ENCODE measurements at regions not wholly inside any gene's neighbourhood (a gene's known extent, or its start where the extent isn't known, plus 50 kb on each side); places are given as distances from the start of the nearest gene placed in this dataset.

GRCh38 chr15:91620229-91620628, 233.3 kb upstream of the SLCO3A1 start:
- no peaks in the 10 kb centered on the region for H3K27me3 Mint-ChIP-seq (ENCODE audit: unreplicated experiment)
- CTCF ChIA-PET: interaction anchor here (0.6 kb wide), 1 partner anchor 286 kb away, joined by 5 read pairs; no protein-coding TSS in a partner anchor
- BruUV-seq (replicated peaks): no TSS peak
- intact Hi-C loops (cut with micrococcal nuclease; ENCODE audit: unreplicated experiment): no loop called here
- no peak overlapping the region for H3K27ac Mint-ChIP-seq (ENCODE audit: unreplicated experiment)
- no peaks in the 10 kb centered on the region for H3K36me3 Mint-ChIP-seq (ENCODE audit: insufficient read depth, unreplicated experiment)
- H3K9me3 Mint-ChIP-seq (ENCODE audit: low read depth, unreplicated experiment): peaks cover 2% of the 10 kb centered on the region
- no peak for TF ChIP-seq CTCF (IDR thresholded peaks at IDR 0.05; ENCODE audit: unreplicated experiment)
- no peak overlapping the region for H3K4me3 Mint-ChIP-seq (ENCODE audit: low read depth, unreplicated experiment)
- DNase-seq: no peak
- no peaks in the 10 kb centered on the region for H3K4me1 Mint-ChIP-seq (ENCODE audit: low read depth, unreplicated experiment)

GRCh38 chr15:91622235-91622634, 231.3 kb upstream of the SLCO3A1 start:
- CTCF ChIA-PET: no interaction called here
- no peaks in the 10 kb centered on the region for H3K36me3 Mint-ChIP-seq (ENCODE audit: insufficient read depth, unreplicated experiment)
- TF ChIP-seq CTCF (IDR thresholded peaks at IDR 0.05; ENCODE audit: unreplicated experiment): no peak
- no peak for DNase-seq
- intact Hi-C loops (cut with micrococcal nuclease; ENCODE audit: unreplicated experiment): no loop called here
- no TSS peak for BruUV-seq (replicated peaks)
- H3K9me3 Mint-ChIP-seq (ENCODE audit: low read depth, unreplicated experiment): no peaks in the 10 kb centered on the region
- H3K27me3 Mint-ChIP-seq (ENCODE audit: unreplicated experiment): no peaks in the 10 kb centered on the region
- no peak overlapping the region for H3K4me3 Mint-ChIP-seq (ENCODE audit: low read depth, unreplicated experiment)
- H3K4me1 Mint-ChIP-seq (ENCODE audit: low read depth, unreplicated experiment): no peaks in the 10 kb centered on the region
- H3K27ac Mint-ChIP-seq (ENCODE audit: unreplicated experiment): no peak overlapping the region

- H3K36me3 Mint-ChIP-seq (ENCODE audit: insufficient read depth, unreplicated experiment): no peaks in the 10 kb centered on the region
- no peak overlapping the region for H3K27ac Mint-ChIP-seq (ENCODE audit: unreplicated experiment)
- no peak for TF ChIP-seq CTCF (IDR thresholded peaks at IDR 0.05; ENCODE audit: unreplicated experiment)
- intact Hi-C loops (cut with micrococcal nuclease; ENCODE audit: unreplicated experiment): no loop called here
- DNase-seq: no peak
- BruUV-seq (replicated peaks): no TSS peak
- no peaks in the 10 kb centered on the region for H3K9me3 Mint-ChIP-seq (ENCODE audit: low read depth, unreplicated experiment)
- no peak overlapping the region for H3K4me3 Mint-ChIP-seq (ENCODE audit: low read depth, unreplicated experiment)
- H3K27me3 Mint-ChIP-seq (ENCODE audit: unreplicated experiment): no peaks in the 10 kb centered on the region
- CTCF ChIA-PET: no interaction called here
- no peaks in the 10 kb centered on the region for H3K4me1 Mint-ChIP-seq (ENCODE audit: low read depth, unreplicated experiment)
Observed at GRCh38 chr15:91622711-91623342, 230.7 kb upstream of the SLCO3A1 start.

GRCh38 chr15:91624353-91624968, 229.0 kb upstream of the SLCO3A1 start:
- intact Hi-C loops (cut with micrococcal nuclease; ENCODE audit: unreplicated experiment): no loop called here
- CTCF ChIA-PET: interaction anchor here (0.6 kb wide), 1 partner anchor 910 kb away, joined by 7 read pairs; no protein-coding TSS in a partner anchor
- Mint-ChIP-seq H3K27ac (ENCODE audit: unreplicated experiment) (no peak overlapping the region), H3K4me1 (ENCODE audit: low read depth, unreplicated experiment) (no peaks in the 10 kb centered on the region), H3K27me3 (ENCODE audit: unreplicated experiment) (no peaks in the 10 kb centered on the region), H3K4me3 (ENCODE audit: low read depth, unreplicated experiment) (no peak overlapping the region), H3K9me3 (ENCODE audit: low read depth, unreplicated experiment) (no peaks in the 10 kb centered on the region), H3K36me3 (ENCODE audit: insufficient read depth, unreplicated experiment) (no peaks in the 10 kb centered on the region)
- no TSS peak for BruUV-seq (replicated peaks)
- no peak for TF ChIP-seq CTCF (IDR thresholded peaks at IDR 0.05; ENCODE audit: unreplicated experiment)
- no peak for DNase-seq

Measured in Calu3 (cell line).